ENCODE measurements at regions not wholly inside any gene's neighbourhood (a gene's known extent, or its start where the extent isn't known, plus 50 kb on each side); places are given as distances from the start of the nearest gene placed in this dataset.
A peak's percentile ranks its signal among the peaks of the same experiment; 100 is the strongest.

DNA sequence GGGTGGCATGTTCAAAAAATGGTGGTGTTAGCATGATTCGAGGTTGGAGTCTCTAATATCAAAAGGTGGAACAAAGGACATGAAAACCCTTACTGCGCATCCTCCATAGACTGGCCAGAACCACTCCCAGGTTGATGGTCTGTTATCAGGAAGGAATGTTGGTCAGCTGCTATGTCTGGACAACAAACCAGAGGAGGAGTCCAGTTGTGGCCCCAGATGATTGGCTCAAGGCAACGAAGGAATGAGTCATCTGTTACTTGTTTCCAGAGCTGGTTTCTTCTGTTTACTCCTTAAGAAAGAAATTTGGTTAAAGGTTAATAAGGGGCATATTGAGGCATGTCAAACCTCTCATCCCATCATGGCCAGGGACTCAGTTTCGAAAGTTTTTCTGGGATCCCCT is 56.8 kb upstream of the GRIA4 start:
- DNase-seq (ENCODE audit: low read depth in 2 of 3, low spot score in 1 of 3): no peak

DNA sequence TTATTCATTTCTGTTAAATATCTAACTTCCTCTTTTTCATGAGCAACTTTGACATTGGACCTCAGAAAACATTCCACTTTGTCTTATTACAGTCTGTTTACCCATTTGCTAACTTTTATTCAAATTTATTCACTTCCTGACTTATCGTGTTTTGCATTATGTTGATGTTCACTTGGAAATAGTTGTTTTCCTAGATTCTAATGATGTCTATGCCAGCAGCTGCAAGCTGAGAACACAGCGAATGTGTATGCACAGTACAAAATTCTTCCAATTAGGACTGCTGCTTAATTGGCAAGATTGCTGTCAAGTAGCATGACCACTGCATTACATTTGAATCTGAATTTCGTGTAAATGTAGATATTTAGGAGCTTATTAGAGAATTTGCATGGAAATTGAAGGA is 61.5 kb upstream of the GRIA4 start:
- no peak for DNase-seq (ENCODE audit: low read depth in 2 of 3, low spot score in 1 of 3)

DNA sequence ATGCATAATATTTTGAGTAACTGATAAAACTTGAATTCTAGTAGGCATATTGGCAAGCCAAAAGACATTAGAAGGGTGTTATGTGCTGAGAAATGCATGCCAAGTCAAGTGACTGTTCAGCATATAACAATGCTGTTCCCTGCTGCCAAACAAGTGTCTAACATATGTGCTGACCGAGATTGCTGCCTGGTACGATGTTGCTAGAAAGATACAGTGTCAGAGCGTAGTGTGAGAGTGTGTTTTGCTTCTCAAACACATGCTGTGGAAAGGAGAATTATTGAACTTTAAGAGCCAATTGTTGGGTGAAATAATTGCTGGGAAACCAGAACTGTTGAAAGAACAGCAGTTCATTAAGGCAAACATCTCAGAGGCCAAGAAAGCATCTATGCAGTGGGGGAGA is 71.3 kb upstream of the GRIA4 start:
- DNase-seq (ENCODE audit: low read depth in 2 of 3, low spot score in 1 of 3): no peak

DNA sequence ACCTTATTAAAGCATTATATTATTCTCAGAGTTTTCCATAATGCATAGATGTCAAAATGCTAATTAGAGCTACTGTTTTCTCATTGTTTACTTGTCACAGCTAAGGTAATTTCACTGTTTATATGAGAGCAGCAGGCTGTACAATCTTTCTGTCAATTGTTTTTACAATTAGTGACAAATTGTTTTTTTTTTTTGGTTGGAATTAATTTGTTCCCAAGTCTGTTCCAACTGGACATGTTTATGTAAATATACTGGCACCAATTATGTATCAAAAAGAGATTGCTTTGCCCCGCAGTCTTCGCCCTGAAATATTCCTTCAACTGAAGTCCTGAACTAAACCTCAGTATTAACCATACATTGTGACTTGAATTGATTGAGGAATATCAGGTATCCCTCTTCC is 72.3 kb upstream of the GRIA4 start:
- no peak for DNase-seq (ENCODE audit: low read depth in 2 of 3, low spot score in 1 of 3)

- no peak for DNase-seq (ENCODE audit: low read depth in 2 of 3, low spot score in 1 of 3)
Observed at GRCh38 chr11:105524286-105524685, 85.6 kb upstream of the GRIA4 start.

DNA sequence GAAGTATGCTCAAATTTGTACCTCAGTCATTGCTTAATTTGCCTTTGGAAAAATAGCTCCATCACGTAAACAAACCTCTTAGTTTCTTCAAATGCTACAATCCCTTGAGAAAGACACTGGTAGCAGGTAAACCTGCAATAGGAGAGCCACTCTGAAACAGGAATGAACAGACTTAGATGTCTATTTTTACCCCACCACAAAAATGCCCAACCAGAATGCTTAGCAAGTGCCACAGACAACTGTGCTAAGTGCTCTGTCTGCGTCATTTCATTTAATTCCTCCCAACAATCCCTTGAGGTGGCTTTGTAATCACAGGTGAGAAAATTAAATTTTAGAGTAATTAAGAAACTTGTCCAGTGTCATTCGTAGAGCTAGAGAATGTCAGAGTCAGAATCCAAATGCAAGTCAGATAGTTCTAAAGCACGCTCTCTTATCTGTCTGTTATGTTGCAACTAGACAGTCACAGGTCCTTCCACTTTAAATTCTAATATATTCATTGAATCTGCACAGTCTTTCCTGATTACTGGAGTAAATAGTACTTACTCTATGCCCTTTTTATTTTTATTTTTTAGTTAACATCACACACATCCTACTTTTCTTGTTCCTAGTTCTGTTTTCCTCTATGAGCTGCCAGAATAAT is 89.0 kb upstream of the GRIA4 start:
- no peak for DNase-seq (ENCODE audit: low read depth in 2 of 3, low spot score in 1 of 3)

- no peak for DNase-seq (ENCODE audit: low read depth in 2 of 3, low spot score in 1 of 3)
Observed at GRCh38 chr11:105507496-105508254, 102.2 kb upstream of the GRIA4 start.

DNA sequence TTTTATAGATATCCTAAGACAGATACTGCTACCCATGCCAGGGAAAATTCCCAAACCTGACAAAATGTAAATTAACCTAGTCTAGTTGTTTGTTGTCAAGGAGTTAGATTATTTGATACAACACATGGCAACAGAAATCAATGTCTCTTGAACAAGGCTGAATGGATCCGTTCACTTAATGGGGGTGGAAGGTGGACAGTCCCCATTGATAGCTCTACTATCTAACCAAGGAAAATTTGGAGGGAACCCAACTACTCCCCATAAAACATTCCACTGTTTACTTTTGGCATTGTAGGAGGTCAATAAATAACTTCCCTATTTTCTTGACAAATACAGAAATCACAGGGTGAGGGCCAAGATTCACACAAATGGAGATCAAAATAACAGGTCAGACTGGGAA is 117.9 kb upstream of the GRIA4 start:
- no peak for DNase-seq (ENCODE audit: low read depth in 2 of 3, low spot score in 1 of 3)

DNA sequence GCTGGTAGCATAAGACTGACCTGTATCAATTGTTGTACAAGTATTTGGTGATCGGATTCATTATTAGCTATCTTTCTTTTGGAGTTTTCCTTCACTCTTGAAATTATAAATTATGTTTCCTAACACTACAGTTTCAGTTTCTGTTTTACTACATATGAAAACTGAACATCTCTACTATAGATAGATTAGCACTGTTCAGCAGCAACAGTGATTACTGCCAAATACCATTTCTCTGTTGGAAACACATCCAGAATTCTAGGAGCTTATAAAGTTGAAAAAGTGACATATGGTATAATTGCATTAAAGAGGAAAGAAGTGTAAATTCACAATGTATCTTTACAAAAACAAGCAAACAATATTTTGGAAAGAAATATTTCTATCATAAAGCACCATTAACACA is 118.5 kb upstream of the GRIA4 start:
- no peak for DNase-seq (ENCODE audit: low read depth in 2 of 3, low spot score in 1 of 3)

DNA sequence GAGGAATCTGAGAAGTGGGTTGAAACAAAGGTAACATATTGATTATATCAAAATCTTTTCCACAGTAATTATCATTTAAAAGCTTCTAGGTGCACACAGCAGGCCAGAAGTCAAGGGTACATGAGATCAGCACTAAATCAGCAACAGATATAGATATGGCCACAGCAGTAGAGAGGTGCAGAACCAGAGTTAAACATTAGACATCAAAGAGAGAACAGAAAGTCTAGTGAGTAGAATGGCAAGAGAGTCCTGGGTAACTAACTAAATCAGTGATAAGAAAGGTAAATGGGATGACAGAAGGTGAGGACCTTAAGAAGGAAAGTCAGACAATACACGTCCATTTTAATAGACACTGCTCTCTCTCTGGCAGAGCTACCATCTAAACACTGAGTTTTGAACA is 119.5 kb upstream of the GRIA4 start:
- DNase-seq (ENCODE audit: low read depth in 2 of 3, low spot score in 1 of 3): no peak

- no peak for DNase-seq (ENCODE audit: low read depth in 2 of 3, low spot score in 1 of 3)
Observed at GRCh38 chr11:105489446-105489845, 120.4 kb upstream of the GRIA4 start.

- no peak for DNase-seq (ENCODE audit: low read depth in 2 of 3, low spot score in 1 of 3)
Observed at GRCh38 chr11:105486929-105487328, 122.9 kb upstream of the GRIA4 start.

- DNase-seq (ENCODE audit: low read depth in 2 of 3, low spot score in 1 of 3): no peak
Observed at GRCh38 chr11:105469931-105470330, 139.9 kb upstream of the GRIA4 start.

- no peak for DNase-seq (ENCODE audit: low read depth in 2 of 3, low spot score in 1 of 3)
Observed at GRCh38 chr11:105468154-105468553, 141.7 kb upstream of the GRIA4 start.

DNA sequence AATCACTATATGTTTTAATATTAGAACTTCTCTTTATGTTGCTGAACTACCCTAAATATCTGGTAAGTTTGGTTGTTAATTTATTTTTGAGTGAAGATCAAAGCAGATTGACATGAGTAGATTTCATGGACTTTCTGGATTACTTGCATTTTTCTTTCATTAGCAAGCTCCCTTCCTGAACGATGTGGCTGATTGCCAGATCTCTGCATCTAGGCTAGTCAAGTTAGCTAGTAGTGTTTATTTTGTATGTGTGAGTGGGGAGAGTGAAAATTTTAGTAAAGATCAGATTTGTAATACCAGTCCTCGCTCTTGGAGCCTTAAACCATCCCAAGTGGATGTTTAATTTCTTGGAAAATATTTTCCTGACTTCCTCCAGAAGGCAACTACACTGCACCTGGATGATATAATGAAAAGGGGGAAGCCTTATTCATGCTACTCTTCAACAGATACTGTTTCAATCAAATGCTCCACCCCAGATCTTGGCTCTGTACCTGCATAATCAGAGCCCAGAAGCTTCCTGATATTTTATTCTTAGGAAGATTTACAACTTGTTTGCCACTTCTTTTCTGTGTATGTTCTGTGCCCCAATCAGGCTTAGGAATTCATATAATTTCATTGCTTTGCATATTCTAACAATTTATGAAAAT is 143.2 kb upstream of the GRIA4 start:
- DNase-seq (ENCODE audit: low read depth in 2 of 3, low spot score in 1 of 3): no peak

- no peak for DNase-seq (ENCODE audit: low read depth in 2 of 3, low spot score in 1 of 3)
Observed at GRCh38 chr11:105458071-105458470, 151.8 kb upstream of the GRIA4 start.

DNA sequence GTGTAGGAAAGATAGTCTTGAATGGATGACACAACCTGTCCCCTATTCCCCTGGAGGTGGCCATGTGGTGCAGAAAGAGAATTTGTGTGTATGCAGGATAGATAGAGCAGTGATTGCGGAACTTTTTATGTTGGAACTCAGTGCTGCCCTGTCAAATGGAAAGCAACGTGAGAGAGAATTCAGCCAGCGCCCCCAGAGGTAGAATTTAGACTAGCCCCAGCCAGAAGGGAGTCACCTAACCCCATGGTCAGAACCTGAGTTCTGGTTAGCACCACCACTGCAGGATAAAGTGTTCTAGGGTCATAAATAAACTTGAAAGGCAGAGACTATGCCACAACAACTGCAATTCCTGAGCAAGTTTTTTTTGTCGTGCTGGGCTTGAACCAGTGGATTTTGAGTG is 152.9 kb upstream of the GRIA4 start:
- no peak for DNase-seq (ENCODE audit: low read depth in 2 of 3, low spot score in 1 of 3)

GRCh38 chr11:105449100-105449734 is 160.7 kb upstream of the GRIA4 start:
- no peak for DNase-seq (ENCODE audit: low read depth in 2 of 3, low spot score in 1 of 3)

- no peak for DNase-seq (ENCODE audit: low read depth in 2 of 3, low spot score in 1 of 3)
Observed at GRCh38 chr11:105448703-105449079, 161.2 kb upstream of the GRIA4 start.

DNA sequence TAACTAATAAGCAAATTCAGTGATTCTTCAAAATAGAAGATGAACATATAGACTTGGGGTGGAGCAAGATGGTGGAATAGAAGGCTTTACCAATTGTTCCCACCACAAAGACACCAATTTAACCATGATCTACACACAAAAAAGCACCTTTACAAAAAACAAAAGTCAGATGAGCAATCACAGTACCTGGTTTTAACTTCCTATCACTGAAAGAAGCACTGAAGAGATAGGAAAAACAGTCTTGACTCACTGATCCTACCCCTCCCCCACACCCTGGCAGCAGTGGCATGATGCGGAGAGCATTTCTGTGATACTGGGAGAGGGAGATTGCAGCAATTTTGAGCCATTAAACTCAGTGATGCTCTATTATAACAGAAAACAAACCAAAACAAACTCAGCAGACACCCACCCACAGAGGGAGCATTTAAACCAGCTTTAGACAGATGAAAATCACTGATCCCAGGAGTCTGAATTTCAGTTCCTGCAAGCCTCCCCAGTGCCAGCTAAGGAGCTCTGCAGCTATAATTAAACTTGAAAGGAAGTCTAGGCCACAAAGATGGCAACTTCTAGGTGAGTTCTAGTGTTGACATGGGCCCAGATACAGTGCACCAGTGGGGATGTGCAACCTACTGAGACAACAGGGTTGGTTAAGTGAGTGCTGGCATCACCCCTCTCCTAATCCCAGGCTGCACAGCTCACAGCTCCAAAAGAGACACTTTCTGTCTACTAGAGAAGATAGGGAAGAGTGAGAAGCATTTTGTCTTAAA is 161.8 kb upstream of the GRIA4 start:
- peak in 2 of 3 donors; percentile 3 to 15 for DNase-seq (ENCODE audit: low read depth in 2 of 3, low spot score in 1 of 3)

GRCh38 chr11:105443623-105444022 is 166.2 kb upstream of the GRIA4 start:
- DNase-seq (ENCODE audit: low read depth in 2 of 3, low spot score in 1 of 3): no peak
